CD4-positive, alpha-beta T cell (primary cell): ENCODE measurements at regions not wholly inside any gene's neighbourhood (a gene's known extent, or its start where the extent isn't known, plus 50 kb on each side); places are given as distances from the start of the nearest gene placed in this dataset.

Experiments used
- ATAC-seq: fragments of 200-7000 bp; cut with Tn5 transposase; one replicate; pipeline ENCODE4 v1.10.0; 2022; ENCODE audit warnings: mild to moderate bottlenecking; ENCODE audit not compliant: poor library complexity
- CTCF ChIA-PET: fragments of 350-600 bp; sonication (Branson Sonifier 250); formaldehyde crosslinking; loops from one replicate; lab custom pipeline; 2021; ENCODE audit warnings: antibody characterized with exemption, inconsistent platforms; lab: Charles Lee
- POLR2A ChIA-PET: fragments of 350-600 bp; sonication (Branson Sonifier 250); formaldehyde crosslinking; loops from one replicate; lab custom pipeline; 2021; ENCODE audit warnings: antibody characterized with exemption, inconsistent platforms; lab: Charles Lee
- DNase-seq, 14 experiments: peaks; one replicate each; pipeline ENCODE4 v3.0.0-alpha.2; 2013 to 2020; ENCODE audit warnings: mixed read lengths in 2 of 14
- H3K27ac ChIP-seq, 2 donors: one replicate each; pipeline versions ENCODE4 v1.5.1 to v1.7.0; 2013; ENCODE audit warnings: low read length in 2 of 2, low read depth in 1 of 2, mild to moderate bottlenecking in 1 of 2
- H3K27me3 ChIP-seq, 2 experiments: 1 replicate in 1 of 2; 2 replicates in 1 of 2; pipeline versions ENCODE4 v1.6.1 to v1.7.0; 2013; ENCODE audit warnings: low read length in 2 of 2, control low read depth in 1 of 2, mild to moderate bottlenecking in 1 of 2, moderate library complexity in 1 of 2; ENCODE audit not compliant: insufficient read depth in 2 of 2, control insufficient read depth in 1 of 2
- H3K36me3 ChIP-seq: one replicate; pipeline ENCODE4 v1.6.1; 2013; ENCODE audit warnings: low read length, control low read depth; ENCODE audit not compliant: insufficient read depth
- H3K4me1 ChIP-seq: one replicate; pipeline ENCODE4 v1.6.1; 2013; ENCODE audit warnings: low read length, control low read depth; ENCODE audit not compliant: insufficient read depth
- H3K4me3 ChIP-seq: one replicate; pipeline ENCODE4 v1.5.1; 2013; ENCODE audit warnings: mild to moderate bottlenecking, low read length, moderate library complexity
- H3K9me3 ChIP-seq, 2 experiments: 1 replicate in 1 of 2; 2 replicates in 1 of 2; pipeline versions ENCODE4 v1.6.1 to v1.7.0; 2013; ENCODE audit warnings: low read length in 2 of 2, mild to moderate bottlenecking in 2 of 2, control low read depth in 1 of 2, moderate library complexity in 1 of 2; ENCODE audit not compliant: control insufficient read depth in 1 of 2, insufficient read depth in 1 of 2
- H3K27ac Mint-ChIP-seq: one replicate; pipeline ENCODE4 v1.8.0; 2020; ENCODE audit warnings: mixed read lengths
- H3K27me3 Mint-ChIP-seq: one replicate; pipeline ENCODE4 v1.8.0; 2021; ENCODE audit warnings: mixed read lengths
- H3K36me3 Mint-ChIP-seq: one replicate; pipeline ENCODE4 v1.8.0; 2021; ENCODE audit warnings: low read depth, mixed read lengths
- H3K4me1 Mint-ChIP-seq: one replicate; pipeline ENCODE4 v1.8.0; 2021; ENCODE audit warnings: low read depth, mixed read lengths
- H3K4me3 Mint-ChIP-seq: one replicate; pipeline ENCODE4 v1.8.0; 2020; ENCODE audit warnings: mild to moderate bottlenecking, mixed read lengths
- H3K9me3 Mint-ChIP-seq: one replicate; pipeline ENCODE4 v1.8.0; 2020; ENCODE audit warnings: mixed read lengths
- intact Hi-C, 2 experiments: fragments of 100-400 bp; cut with DNase I in 1 of 2; cut with micrococcal nuclease in 1 of 2; formaldehyde crosslinking; loops; one replicate each; pipeline versions ENCODE4 v1.15.1 to v1.9.0; 2023 to 2025; cut with DNase I, micrococcal nuclease
- TF ChIP-seq, protein P1 (sequence below): fragments of 200-600 bp; IDR thresholded peaks from one replicate; pipeline ENCODE4 v1.8.0; 2022; ENCODE audit warnings: antibody characterized with exemption, mild to moderate bottlenecking

DNA sequence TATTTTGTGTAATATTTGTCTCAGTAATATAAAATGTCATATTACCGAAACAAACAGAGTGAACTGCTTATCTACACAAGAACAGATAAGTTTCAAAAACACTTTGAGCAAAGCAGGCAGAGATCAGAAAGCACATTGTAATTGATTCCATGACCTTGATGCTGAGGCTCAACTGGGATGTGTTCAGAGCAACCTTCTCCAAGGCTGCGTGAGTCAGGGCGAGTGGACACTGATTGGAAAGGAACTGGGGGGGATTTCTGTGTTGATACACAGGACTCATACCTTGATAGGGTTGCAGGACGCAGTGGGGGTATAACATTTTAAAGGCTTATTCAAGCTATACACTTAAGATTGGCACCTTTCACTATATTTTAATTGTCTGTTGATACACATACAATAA lies 1136.3 kb downstream of the UQCRFS1 start:
- Mint-ChIP-seq H3K9me3 (peaks cover 5% of the 10 kb centered on the region), H3K4me3 (no peak overlapping the region), H3K27me3 (no peaks in the 10 kb centered on the region), H3K4me1 (no peaks in the 10 kb centered on the region), H3K36me3 (no peaks in the 10 kb centered on the region), H3K27ac (no peak overlapping the region)
- TF ChIP-seq, protein P1, sequence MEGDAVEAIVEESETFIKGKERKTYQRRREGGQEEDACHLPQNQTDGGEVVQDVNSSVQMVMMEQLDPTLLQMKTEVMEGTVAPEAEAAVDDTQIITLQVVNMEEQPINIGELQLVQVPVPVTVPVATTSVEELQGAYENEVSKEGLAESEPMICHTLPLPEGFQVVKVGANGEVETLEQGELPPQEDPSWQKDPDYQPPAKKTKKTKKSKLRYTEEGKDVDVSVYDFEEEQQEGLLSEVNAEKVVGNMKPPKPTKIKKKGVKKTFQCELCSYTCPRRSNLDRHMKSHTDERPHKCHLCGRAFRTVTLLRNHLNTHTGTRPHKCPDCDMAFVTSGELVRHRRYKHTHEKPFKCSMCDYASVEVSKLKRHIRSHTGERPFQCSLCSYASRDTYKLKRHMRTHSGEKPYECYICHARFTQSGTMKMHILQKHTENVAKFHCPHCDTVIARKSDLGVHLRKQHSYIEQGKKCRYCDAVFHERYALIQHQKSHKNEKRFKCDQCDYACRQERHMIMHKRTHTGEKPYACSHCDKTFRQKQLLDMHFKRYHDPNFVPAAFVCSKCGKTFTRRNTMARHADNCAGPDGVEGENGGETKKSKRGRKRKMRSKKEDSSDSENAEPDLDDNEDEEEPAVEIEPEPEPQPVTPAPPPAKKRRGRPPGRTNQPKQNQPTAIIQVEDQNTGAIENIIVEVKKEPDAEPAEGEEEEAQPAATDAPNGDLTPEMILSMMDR, result no peak
- intact Hi-C loops, result no loop called here
- ChIA-PET CTCF (no interaction called here), POLR2A (no interaction called here)
- no peak overlapping the region for H3K27ac ChIP-seq
- H3K36me3 ChIP-seq, result no peaks in the 10 kb centered on the region
- H3K4me1 ChIP-seq, result no peaks in the 10 kb centered on the region
- DNase-seq (no peak), ATAC-seq (no peak)
- no peaks in the 10 kb centered on the region for H3K27me3 ChIP-seq
- no peak overlapping the region for H3K4me3 ChIP-seq
- peaks cover 3 to 4% of the 10 kb centered on the region in 2 experiments for H3K9me3 ChIP-seq

DNA sequence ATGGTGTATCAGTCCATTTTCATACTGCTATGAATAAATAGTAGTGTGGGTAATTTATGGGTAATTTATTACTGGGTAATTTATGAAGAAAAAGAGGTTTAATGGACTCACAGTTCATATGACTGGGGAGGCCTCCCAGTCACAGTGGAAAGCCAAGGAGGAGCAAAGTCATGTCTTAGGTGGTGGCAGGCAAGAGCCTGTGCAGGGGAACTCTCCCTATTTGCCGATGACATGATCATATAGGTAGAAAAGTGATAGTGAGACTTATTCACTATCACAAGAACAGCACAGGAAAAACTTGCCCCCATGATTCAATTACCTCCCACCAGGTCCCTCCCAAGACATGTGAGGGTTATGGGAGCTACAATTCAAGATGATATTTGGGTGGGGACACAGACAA lies 1137.7 kb downstream of the UQCRFS1 start:
- no peak overlapping the region for H3K27ac ChIP-seq
- H3K4me1 ChIP-seq, result no peaks in the 10 kb centered on the region
- Mint-ChIP-seq H3K9me3 (peaks cover 2% of the 10 kb centered on the region), H3K4me3 (no peak overlapping the region), H3K27ac (no peak overlapping the region), H3K27me3 (no peaks in the 10 kb centered on the region), H3K36me3 (no peaks in the 10 kb centered on the region), H3K4me1 (no peaks in the 10 kb centered on the region)
- H3K9me3 ChIP-seq, result peaks cover 0 to 4% of the 10 kb centered on the region in 2 experiments
- POLR2A ChIA-PET, result no interaction called here
- CTCF ChIA-PET, result no interaction called here
- intact Hi-C loops, result no loop called here
- DNase-seq (no peak), ATAC-seq (no peak)
- H3K27me3 ChIP-seq, result no peaks in the 10 kb centered on the region
- TF ChIP-seq, protein P1, result no peak
- H3K36me3 ChIP-seq, result no peaks in the 10 kb centered on the region
- H3K4me3 ChIP-seq, result no peak overlapping the region

DNA sequence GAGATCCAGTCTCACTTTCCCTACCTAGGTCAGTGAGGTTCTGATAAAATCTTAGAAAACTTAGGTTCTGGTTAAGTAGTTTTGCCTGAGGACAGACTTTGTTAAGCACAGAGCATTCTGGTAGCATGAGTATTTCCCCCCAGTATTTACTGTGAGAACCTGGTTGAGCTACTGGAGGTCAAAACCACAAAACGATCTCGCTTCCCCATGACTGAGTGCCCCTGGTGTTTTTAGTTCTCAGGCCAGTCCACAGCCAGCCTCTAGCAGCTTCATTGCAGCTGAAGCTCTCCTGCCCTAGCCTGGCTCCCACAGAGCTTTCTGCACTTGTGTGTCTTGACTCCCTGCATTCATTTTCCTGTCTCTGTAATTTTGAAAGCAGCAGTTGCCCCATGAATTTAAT lies 1138.2 kb downstream of the UQCRFS1 start:
- H3K9me3 ChIP-seq, result peaks cover 0 to 4% of the 10 kb centered on the region in 2 experiments
- H3K4me1 Mint-ChIP-seq, result no peaks in the 10 kb centered on the region
- TF ChIP-seq, protein P1, result no peak
- H3K27me3 ChIP-seq, result no peaks in the 10 kb centered on the region
- ChIA-PET CTCF (no interaction called here), POLR2A (no interaction called here)
- no peak overlapping the region for H3K4me3 Mint-ChIP-seq
- H3K27ac ChIP-seq, result no peak overlapping the region
- H3K4me3 ChIP-seq, result no peak overlapping the region
- H3K36me3 Mint-ChIP-seq, result no peaks in the 10 kb centered on the region
- H3K27me3 Mint-ChIP-seq, result no peaks in the 10 kb centered on the region
- no peaks in the 10 kb centered on the region for H3K36me3 ChIP-seq
- no peak overlapping the region for H3K27ac Mint-ChIP-seq
- H3K4me1 ChIP-seq, result no peaks in the 10 kb centered on the region
- peaks cover 2% of the 10 kb centered on the region for H3K9me3 Mint-ChIP-seq
- ATAC-seq, result no peak
- intact Hi-C loops, result no loop called here
- DNase-seq, result no peak
